GM19193 (cell line): ENCODE measurements at regions not wholly inside any gene's neighbourhood (a gene's known extent, or its start where the extent isn't known, plus 50 kb on each side); places are given as distances from the start of the nearest gene placed in this dataset.

Source experiments
- POLR2A ChIP-seq: IDR thresholded peaks from 4 replicates; pipeline ENCODE4 v1.6.1; 2011; ENCODE audit not compliant: insufficient read depth, insufficient read length; ENCODE audit errors: extremely low read depth

GRCh38 chr12:11553871-11554533 is 95.5 kb upstream of the ETV6 start:
- TF ChIP-seq POLR2A: no peak

- TF ChIP-seq POLR2A: no peak
Measured at GRCh38 chr12:11555195-11555594, 94.3 kb upstream of the ETV6 start.

- TF ChIP-seq POLR2A: no peak
Measured at GRCh38 chr12:11555743-11556625, 93.5 kb upstream of the ETV6 start.

- TF ChIP-seq POLR2A: no peak
Measured at GRCh38 chr12:11556682-11557081, 92.8 kb upstream of the ETV6 start.

GRCh38 chr12:11559626-11560340 is 89.7 kb upstream of the ETV6 start:
- no peak for TF ChIP-seq POLR2A

- no peak for TF ChIP-seq POLR2A
Measured at GRCh38 chr12:11561411-11561810, 88.1 kb upstream of the ETV6 start.

- TF ChIP-seq POLR2A: no peak
Measured at GRCh38 chr12:11563785-11564739, 85.4 kb upstream of the ETV6 start.

GRCh38 chr12:11564984-11565651 is 84.4 kb upstream of the ETV6 start:
- no peak for TF ChIP-seq POLR2A

GRCh38 chr12:11565752-11566151 is 83.7 kb upstream of the ETV6 start:
- TF ChIP-seq POLR2A: no peak

GRCh38 chr12:11568155-11568761 is 81.2 kb upstream of the ETV6 start:
- no peak for TF ChIP-seq POLR2A

- no peak for TF ChIP-seq POLR2A
Measured at GRCh38 chr12:11568762-11569478, 80.6 kb upstream of the ETV6 start.

GRCh38 chr12:11569716-11570115 is 79.8 kb upstream of the ETV6 start:
- TF ChIP-seq POLR2A: no peak

GRCh38 chr12:11573880-11574279 is 75.6 kb upstream of the ETV6 start:
- TF ChIP-seq POLR2A: no peak
